ENCODE measurements at regions not wholly inside any gene's neighbourhood (a gene's known extent, or its start where the extent isn't known, plus 50 kb on each side); places are given as distances from the start of the nearest gene placed in this dataset.

DNA sequence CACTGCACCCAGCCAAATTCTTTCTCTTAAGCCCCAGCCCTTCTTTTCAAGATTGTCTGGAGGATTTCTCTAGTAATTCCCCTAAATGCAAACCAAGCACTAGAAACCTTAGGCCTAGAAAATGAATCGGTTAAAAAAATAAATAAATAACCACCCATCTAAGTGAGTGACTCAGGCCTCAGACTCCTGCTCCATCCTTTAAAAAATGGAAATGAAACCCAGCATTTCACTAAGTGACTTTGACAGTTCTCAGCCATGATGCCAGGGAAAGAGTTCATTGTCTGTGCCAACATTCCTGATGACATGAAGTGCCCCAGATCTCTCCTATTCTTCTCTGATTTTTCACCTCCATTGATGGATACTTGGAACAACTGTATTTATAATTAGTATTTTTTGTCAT is 415.2 kb upstream of the DAB1 start:
- peaks cover 7% of the 10 kb centered on the region for H3K9me3 Mint-ChIP-seq (ENCODE audit: unreplicated experiment)
- TF ChIP-seq, protein P1, sequence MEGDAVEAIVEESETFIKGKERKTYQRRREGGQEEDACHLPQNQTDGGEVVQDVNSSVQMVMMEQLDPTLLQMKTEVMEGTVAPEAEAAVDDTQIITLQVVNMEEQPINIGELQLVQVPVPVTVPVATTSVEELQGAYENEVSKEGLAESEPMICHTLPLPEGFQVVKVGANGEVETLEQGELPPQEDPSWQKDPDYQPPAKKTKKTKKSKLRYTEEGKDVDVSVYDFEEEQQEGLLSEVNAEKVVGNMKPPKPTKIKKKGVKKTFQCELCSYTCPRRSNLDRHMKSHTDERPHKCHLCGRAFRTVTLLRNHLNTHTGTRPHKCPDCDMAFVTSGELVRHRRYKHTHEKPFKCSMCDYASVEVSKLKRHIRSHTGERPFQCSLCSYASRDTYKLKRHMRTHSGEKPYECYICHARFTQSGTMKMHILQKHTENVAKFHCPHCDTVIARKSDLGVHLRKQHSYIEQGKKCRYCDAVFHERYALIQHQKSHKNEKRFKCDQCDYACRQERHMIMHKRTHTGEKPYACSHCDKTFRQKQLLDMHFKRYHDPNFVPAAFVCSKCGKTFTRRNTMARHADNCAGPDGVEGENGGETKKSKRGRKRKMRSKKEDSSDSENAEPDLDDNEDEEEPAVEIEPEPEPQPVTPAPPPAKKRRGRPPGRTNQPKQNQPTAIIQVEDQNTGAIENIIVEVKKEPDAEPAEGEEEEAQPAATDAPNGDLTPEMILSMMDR (IDR thresholded peaks at IDR 0.05), result no peak
- no peak overlapping the region for H3K27ac Mint-ChIP-seq (ENCODE audit: unreplicated experiment)
- no peak for DNase-seq (ENCODE audit: extremely low spot score, unreplicated experiment)
- no peaks in the 10 kb centered on the region for H3K27me3 Mint-ChIP-seq (ENCODE audit: unreplicated experiment)
- no peaks in the 10 kb centered on the region for H3K36me3 Mint-ChIP-seq (ENCODE audit: unreplicated experiment)
- peaks cover 9% of the 10 kb centered on the region for H3K4me1 Mint-ChIP-seq (ENCODE audit: unreplicated experiment)
- no peak overlapping the region for H3K4me3 Mint-ChIP-seq (ENCODE audit: unreplicated experiment)

GRCh38 chr1:57835620-57836019 is 411.8 kb upstream of the DAB1 start:
- DNase-seq (ENCODE audit: extremely low spot score, unreplicated experiment), result no peak
- Mint-ChIP-seq H3K4me3 (ENCODE audit: unreplicated experiment) (no peak overlapping the region), H3K27ac (ENCODE audit: unreplicated experiment) (no peak overlapping the region), H3K27me3 (ENCODE audit: unreplicated experiment) (no peaks in the 10 kb centered on the region), H3K9me3 (ENCODE audit: unreplicated experiment) (peaks cover 4% of the 10 kb centered on the region), H3K4me1 (ENCODE audit: unreplicated experiment) (peaks cover 12% of the 10 kb centered on the region), H3K36me3 (ENCODE audit: unreplicated experiment) (no peaks in the 10 kb centered on the region)
- TF ChIP-seq, protein P1 (IDR thresholded peaks at IDR 0.05), result no peak

GRCh38 chr1:57833296-57833695 is 409.4 kb upstream of the DAB1 start:
- H3K27me3 Mint-ChIP-seq (ENCODE audit: unreplicated experiment), result no peaks in the 10 kb centered on the region
- no peaks in the 10 kb centered on the region for H3K9me3 Mint-ChIP-seq (ENCODE audit: unreplicated experiment)
- no peak overlapping the region for H3K27ac Mint-ChIP-seq (ENCODE audit: unreplicated experiment)
- TF ChIP-seq, protein P1 (IDR thresholded peaks at IDR 0.05), result no peak
- no peaks in the 10 kb centered on the region for H3K36me3 Mint-ChIP-seq (ENCODE audit: unreplicated experiment)
- H3K4me1 Mint-ChIP-seq (ENCODE audit: unreplicated experiment), result peaks cover 8% of the 10 kb centered on the region
- no peak overlapping the region for H3K4me3 Mint-ChIP-seq (ENCODE audit: unreplicated experiment)
- no peak for DNase-seq (ENCODE audit: extremely low spot score, unreplicated experiment)

- no peak overlapping the region for H3K27ac Mint-ChIP-seq (ENCODE audit: unreplicated experiment)
- no peak overlapping the region for H3K4me3 Mint-ChIP-seq (ENCODE audit: unreplicated experiment)
- TF ChIP-seq, protein P1 (IDR thresholded peaks at IDR 0.05), result no peak
These were observed 408.8 kb upstream of the DAB1 start for GRCh38 chr1:57832612-57833011.

DNA sequence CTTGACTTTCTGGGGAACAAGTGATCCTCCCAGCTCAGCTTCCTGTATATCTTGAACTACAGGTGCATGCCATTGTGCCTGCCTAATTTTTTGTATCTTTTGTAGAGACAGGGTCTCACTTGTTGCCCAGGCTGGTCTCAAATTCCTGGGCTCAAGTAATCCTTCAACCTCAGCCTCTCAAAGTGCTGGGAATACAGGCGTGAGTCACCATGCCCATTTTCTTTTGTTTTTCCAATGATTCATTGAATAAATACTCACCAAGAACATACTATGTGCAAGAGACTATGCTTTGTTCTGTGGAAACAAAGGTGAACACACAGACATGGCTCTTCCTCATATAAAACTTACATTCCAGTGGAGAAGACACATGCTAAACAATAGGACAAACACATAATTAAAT is 407.8 kb upstream of the DAB1 start:
- no peaks in the 10 kb centered on the region for H3K27me3 Mint-ChIP-seq (ENCODE audit: unreplicated experiment)
- no peaks in the 10 kb centered on the region for H3K36me3 Mint-ChIP-seq (ENCODE audit: unreplicated experiment)
- DNase-seq (ENCODE audit: extremely low spot score, unreplicated experiment), result no peak

More at GRCh38 chr1:57832612-57833011, 408.8 kb upstream of the DAB1 start:
- Mint-ChIP-seq H3K27me3 (ENCODE audit: unreplicated experiment) (no peaks in the 10 kb centered on the region), H3K4me1 (ENCODE audit: unreplicated experiment) (peaks cover 8% of the 10 kb centered on the region), H3K9me3 (ENCODE audit: unreplicated experiment) (no peaks in the 10 kb centered on the region), H3K36me3 (ENCODE audit: unreplicated experiment) (no peaks in the 10 kb centered on the region)
- DNase-seq (ENCODE audit: extremely low spot score, unreplicated experiment), result no peak

More for the DNA sequence above, 407.8 kb upstream of the DAB1 start:
- TF ChIP-seq, protein P1 (IDR thresholded peaks at IDR 0.05), result no peak
- H3K9me3 Mint-ChIP-seq (ENCODE audit: unreplicated experiment), result no peaks in the 10 kb centered on the region
- peaks cover 8% of the 10 kb centered on the region for H3K4me1 Mint-ChIP-seq (ENCODE audit: unreplicated experiment)
- H3K4me3 Mint-ChIP-seq (ENCODE audit: unreplicated experiment), result no peak overlapping the region
- no peak overlapping the region for H3K27ac Mint-ChIP-seq (ENCODE audit: unreplicated experiment)

All from osteocyte (in vitro differentiated cells).